H1 (cell line): ENCODE measurements at regions not wholly inside any gene's neighbourhood (a gene's known extent, or its start where the extent isn't known, plus 50 kb on each side); places are given as distances from the start of the nearest gene placed in this dataset.

Source experiments
- CTCF ChIA-PET: fragments of 300-600 bp; sonication (Branson Sonifier 250); formaldehyde crosslinking; loops from one replicate; lab custom pipeline; 2021; ENCODE audit not compliant: partially characterized antibody; lab: Charles Lee
- POLR2A ChIA-PET: fragments of 300-600 bp; sonication (Branson Sonifier 250); formaldehyde crosslinking; loops from one replicate; lab custom pipeline; 2021; ENCODE audit warnings: inconsistent platforms; ENCODE audit not compliant: partially characterized antibody; lab: Charles Lee
- DNase-seq, 2 experiments: peaks; one replicate each; pipeline versions ENCODE4 v3.0.0 to v3.0.0-alpha.2; 2010 to 2022; ENCODE audit warnings: low spot score in 2 of 2, low read depth in 1 of 2, mixed read lengths in 1 of 2
- FAIRE-seq: peaks from 2 replicates; lab custom pipeline; 2011; peaks lifted over from hg19 to GRCh38; lab: Jason Lieb, UNC
- H2AFZ ChIP-seq: 2 replicates; pipeline ENCODE4 v1.8.1; 2012; ENCODE audit warnings: low read length, inconsistent platforms
- H2AK5ac ChIP-seq: 2 replicates; pipeline ENCODE4 v1.6.1; 2013; ENCODE audit warnings: low read depth, low read length
- H2BK120ac ChIP-seq: replicated peaks from 2 replicates; pipeline ENCODE3; 2013; ENCODE audit warnings: low read depth, low read length, inconsistent platforms
- H2BK12ac ChIP-seq: 2 replicates; pipeline ENCODE4 v1.6.1; 2013; ENCODE audit warnings: low read depth, low read length
- H2BK15ac ChIP-seq: 2 replicates; pipeline ENCODE4 v1.6.1; 2013; ENCODE audit warnings: low read length
- H2BK20ac ChIP-seq: 2 replicates; pipeline ENCODE4 v1.6.1; 2013; ENCODE audit warnings: low read length
- H2BK5ac ChIP-seq: 2 replicates; pipeline ENCODE4 v1.6.1; 2013; ENCODE audit warnings: low read depth, low read length
- H3K14ac ChIP-seq: 2 replicates; pipeline ENCODE4 v1.6.1; 2013; ENCODE audit warnings: inconsistent platforms; ENCODE audit not compliant: insufficient read length
- H3K18ac ChIP-seq: 2 replicates; pipeline ENCODE4 v1.6.1; 2013; ENCODE audit warnings: low read length; ENCODE audit errors: extremely low read depth
- H3K23ac ChIP-seq: 2 replicates; pipeline ENCODE4 v1.6.1; 2013; ENCODE audit warnings: inconsistent platforms; ENCODE audit not compliant: insufficient read length
- H3K23me2 ChIP-seq: 2 replicates; pipeline ENCODE4 v1.6.1; 2013; ENCODE audit warnings: low read depth, low read length
- H3K27ac ChIP-seq: 2 replicates; pipeline ENCODE4 v1.6.1; 2011; ENCODE audit warnings: low read depth, low read length, inconsistent platforms
- H3K27me3 ChIP-seq, 4 experiments: replicated peaks in 1 of 4; 1 replicate in 1 of 4; 2 replicates in 3 of 4; pipeline versions ENCODE4 v1.6.1 to v1.8.1; 2011 to 2013; ENCODE audit warnings: low read length in 3 of 4, mild to moderate bottlenecking in 3 of 4, inconsistent platforms in 2 of 4, mixed read lengths in 2 of 4, moderate library complexity in 1 of 4; ENCODE audit not compliant: control insufficient read depth in 3 of 4, insufficient read depth in 3 of 4; ENCODE audit errors: extremely low read depth in 1 of 4
- H3K36me3 ChIP-seq, 4 experiments: 2 replicates each; pipeline versions ENCODE4 v1.6.1 to v1.8.1; 2011 to 2013; ENCODE audit warnings: mild to moderate bottlenecking in 4 of 4, low read length in 3 of 4, moderate library complexity in 2 of 4, control low read depth in 1 of 4, inconsistent platforms in 1 of 4; ENCODE audit not compliant: insufficient read depth in 4 of 4, control insufficient read depth in 2 of 4
- H3K4ac ChIP-seq: replicated peaks from 2 replicates; pipeline ENCODE3; 2013; ENCODE audit warnings: low read length, low read depth, mixed read lengths, inconsistent platforms; ENCODE audit not compliant: insufficient read length
- H3K4me1 ChIP-seq, 4 experiments: replicated peaks in 1 of 4; 1 replicate in 1 of 4; 2 replicates in 3 of 4; pipeline versions ENCODE4 v1.6.1 to v1.8.1; 2011 to 2013; ENCODE audit warnings: low read length in 3 of 4, inconsistent platforms in 2 of 4, mixed read lengths in 1 of 4; ENCODE audit not compliant: insufficient read depth in 4 of 4, control insufficient read depth in 3 of 4
- H3K4me2 ChIP-seq, 2 experiments: 2 replicates each; pipeline versions ENCODE4 v1.6.1 to v1.8.1; 2011 to 2013; ENCODE audit warnings: low read depth in 2 of 2, low read length in 2 of 2, control low read depth in 1 of 2, inconsistent platforms in 1 of 2, mild to moderate bottlenecking in 1 of 2; ENCODE audit not compliant: insufficient read depth in 1 of 2
- H3K4me3 ChIP-seq, 4 experiments: fragments of 200-600, 300-600 bp in 1 of 4; sonication (generic), shearing (Covaris generic), sonication (Bioruptor Twin) in 1 of 4; 2 replicates each; pipeline versions ENCODE4 v1.5.1 to v1.8.1; 2011 to 2016; ENCODE audit warnings: low read length in 4 of 4, low read depth in 3 of 4, control low read depth in 2 of 4, inconsistent platforms in 2 of 4, mild to moderate bottlenecking in 2 of 4, mixed read lengths in 1 of 4, moderate library complexity in 1 of 4; ENCODE audit not compliant: insufficient read depth in 2 of 4; ENCODE audit errors: extremely low read depth in 1 of 4
- H3K56ac ChIP-seq: replicated peaks from 2 replicates; pipeline ENCODE3; 2013; ENCODE audit warnings: low read depth, mild to moderate bottlenecking, mixed read lengths, low read length, inconsistent platforms; ENCODE audit not compliant: insufficient read length
- H3K79me1 ChIP-seq: 2 replicates; pipeline ENCODE4 v1.6.1; 2013; ENCODE audit warnings: low read depth, low read length, control low read depth
- H3K79me2 ChIP-seq, 2 experiments: 2 replicates each; pipeline versions ENCODE4 v1.6.1 to v1.8.1; 2012 to 2013; ENCODE audit warnings: low read length in 2 of 2, mild to moderate bottlenecking in 2 of 2, inconsistent platforms in 1 of 2; ENCODE audit not compliant: insufficient read depth in 2 of 2, control insufficient read depth in 1 of 2
- H3K9ac ChIP-seq, 4 experiments: replicated peaks in 1 of 4; 1 replicate in 1 of 4; 2 replicates in 3 of 4; pipeline versions ENCODE4 v1.6.1 to v1.8.1; 2011 to 2013; ENCODE audit warnings: low read depth in 3 of 4, low read length in 3 of 4, control low read depth in 2 of 4, mild to moderate bottlenecking in 2 of 4, moderate library complexity in 2 of 4, inconsistent platforms in 1 of 4; ENCODE audit errors: extremely low read depth in 1 of 4
- H3K9me3 ChIP-seq, 2 experiments: 2 replicates each; pipeline versions ENCODE4 v1.6.1 to v1.8.1; 2012 to 2013; ENCODE audit warnings: mild to moderate bottlenecking in 2 of 2, moderate library complexity in 2 of 2, control low read depth in 1 of 2, inconsistent platforms in 1 of 2, low read depth in 1 of 2, low read length in 1 of 2, mixed read lengths in 1 of 2; ENCODE audit not compliant: insufficient read depth in 2 of 2
- H4K20me1 ChIP-seq, 2 experiments: replicated peaks in 1 of 2; 2 replicates each; pipeline versions ENCODE3 to v1.8.1; 2011 to 2013; ENCODE audit warnings: inconsistent platforms in 2 of 2, low read length in 2 of 2, mild to moderate bottlenecking in 1 of 2; ENCODE audit not compliant: insufficient read depth in 2 of 2, control insufficient read depth in 1 of 2
- H4K5ac ChIP-seq: 2 replicates; pipeline ENCODE4 v1.6.1; 2013; ENCODE audit warnings: low read length, low read depth, mixed read lengths, inconsistent platforms; ENCODE audit not compliant: insufficient read length
- H4K8ac ChIP-seq: 2 replicates; pipeline ENCODE4 v1.8.0; 2013; ENCODE audit warnings: mild to moderate bottlenecking, moderate library complexity, low read length, inconsistent platforms; ENCODE audit not compliant: insufficient read depth; ENCODE audit errors: extremely low read depth
- H4K91ac ChIP-seq: replicated peaks from 2 replicates; pipeline ENCODE3; 2013; ENCODE audit warnings: low read length, mixed read lengths, inconsistent platforms; ENCODE audit not compliant: insufficient read length
- BRCA1 ChIP-seq: IDR thresholded peaks from 2 replicates; pipeline ENCODE4 v1.6.1; 2012; ENCODE audit warnings: low read depth, low read length, improper control_type of control experiment
- CBX8 ChIP-seq: fragments of 300-800, 300-1000 bp; sonication (generic); IDR thresholded peaks from 2 replicates; pipeline ENCODE4 v1.7.1; 2016; ENCODE audit warnings: low read depth, low read length, borderline replicate concordance
- JUN ChIP-seq: IDR thresholded peaks from 2 replicates; pipeline ENCODE4 v1.6.1; 2011; ENCODE audit warnings: low read depth, mild to moderate bottlenecking, improper control_type of control experiment, low read length
- POLR2AphosphoS5 ChIP-seq: IDR thresholded peaks from 2 replicates; pipeline ENCODE4 v1.6.1; 2011; ENCODE audit warnings: low read depth, low read length
- RAD21 ChIP-seq, 2 experiments: IDR thresholded peaks in 1 of 2; conservative IDR thresholded peaks in 1 of 2; 2 replicates each; pipeline ENCODE4 v1.6.1; 2011; ENCODE audit warnings: low read depth in 2 of 2, low read length in 2 of 2, improper control_type of control experiment in 1 of 2, inconsistent platforms in 1 of 2, mild to moderate bottlenecking in 1 of 2, moderate library complexity in 1 of 2
- SP1 ChIP-seq: IDR thresholded peaks from 2 replicates; pipeline ENCODE4 v1.6.1; 2011; ENCODE audit warnings: low read depth, low read length
- TBP ChIP-seq: IDR thresholded peaks from 2 replicates; pipeline ENCODE4 v1.6.1; 2011; ENCODE audit warnings: low read depth, low read length, improper control_type of control experiment
- WGBS, 2 experiments: shearing (Covaris generic) in 1 of 2; methylation state at CpG; one replicate each; pipeline versions ENCODE4 v1.1.6 to v1.1.7; 2013 to 2015; ENCODE audit warnings: low lambda C conversion rate in 2 of 2, mixed read lengths in 2 of 2, inconsistent platforms in 1 of 2, low coverage in 1 of 2, missing lambda C conversion rate in 1 of 2; ENCODE audit not compliant: insufficient replicate concordance in 2 of 2, insufficient coverage in 1 of 2, insufficient read length in 1 of 2; ENCODE audit errors: extremely low coverage in 1 of 2, missing lambda C conversion rate in 1 of 2; 5-methylcytosine and 5-hydroxymethylcytosine counted together
- TF ChIP-seq, protein P1 (sequence below): IDR thresholded peaks from 2 replicates; pipeline ENCODE4 v1.6.1; 2012; ENCODE audit warnings: inconsistent platforms

DNA sequence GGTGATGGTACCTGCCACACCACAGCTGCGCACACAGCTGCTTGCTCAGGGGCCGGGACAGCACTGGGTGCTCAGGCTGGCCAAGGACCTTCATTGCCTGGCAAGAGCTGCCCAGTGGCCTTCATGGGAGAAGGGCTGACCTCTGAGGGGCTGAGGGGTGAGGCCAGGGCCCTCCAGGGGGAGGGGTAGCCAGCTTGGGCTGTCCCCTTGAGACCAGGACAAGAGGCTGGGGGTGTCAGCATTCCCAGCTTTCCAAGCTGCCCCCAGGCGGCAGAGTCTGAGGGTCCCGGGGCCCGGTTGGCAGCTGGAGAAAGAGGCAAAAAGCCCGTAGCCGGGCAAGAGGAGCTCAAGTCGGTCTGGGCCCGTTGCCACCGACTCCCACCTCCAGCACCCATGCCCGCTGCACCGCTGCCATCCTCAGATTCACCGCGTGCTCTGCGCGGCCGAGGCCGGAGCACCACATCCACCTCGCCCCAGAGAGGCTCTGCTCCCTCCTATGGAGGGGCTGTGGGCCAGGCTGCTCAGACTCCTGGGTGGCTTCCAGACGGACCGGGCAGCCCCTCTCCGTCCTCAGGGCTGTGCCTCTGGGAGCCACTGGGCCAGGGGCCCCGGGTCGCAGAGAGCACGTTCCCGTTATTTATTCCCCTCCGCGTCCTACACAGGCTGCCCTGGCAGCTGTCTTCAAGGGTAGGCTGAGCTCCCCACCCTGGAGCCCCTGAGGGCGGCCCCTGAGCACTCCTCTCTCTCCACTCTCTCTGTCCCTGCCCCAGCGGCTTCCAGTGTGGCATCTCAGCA lies 51.5 kb downstream of the PLXNA1 start:
- H3K4me1 ChIP-seq = no peaks in the 10 kb centered on the region
- no peak overlapping the region for H3K4me2 ChIP-seq
- no peak overlapping the region for H2BK20ac ChIP-seq
- no peak overlapping the region for H4K8ac ChIP-seq
- no peak overlapping the region for H3K27ac ChIP-seq
- H3K4me3 ChIP-seq = no peak overlapping the region
- no peak overlapping the region for H3K18ac ChIP-seq
- H3K79me2 ChIP-seq = no peaks in the 10 kb centered on the region
- H3K36me3 ChIP-seq = peaks cover 6 to 24% (median 18%) of the 10 kb centered on the region in 4 experiments
- H3K79me1 ChIP-seq = no peaks in the 10 kb centered on the region
- 93% methylated on average over 27 of the region's 30 CpGs; no CpG with 5 or more reads in 1 of the 2 experiments for WGBS, 2 experiments
- H4K91ac ChIP-seq = no peak overlapping the region
- H4K5ac ChIP-seq = no peak overlapping the region
- DNase-seq (no peak), FAIRE-seq (no peak)
- H3K9me3 ChIP-seq = no peaks in the 10 kb centered on the region
- no peak overlapping the region for H2BK5ac ChIP-seq
- POLR2A ChIA-PET = interaction anchor here (1.1 to 2.4 kb wide), 3 partner anchors 10 to 39 kb away, joined by 3 to 5 read pairs (median 4); no protein-coding TSS in a partner anchor
- no peak overlapping the region for H3K56ac ChIP-seq
- no peak overlapping the region for H3K9ac ChIP-seq
- H2BK12ac ChIP-seq = no peak overlapping the region
- H3K4ac ChIP-seq = no peak overlapping the region
- no peak overlapping the region for H2BK15ac ChIP-seq
- no peaks in the 10 kb centered on the region for H3K27me3 ChIP-seq
- H3K23me2 ChIP-seq = no peaks in the 10 kb centered on the region
- H2BK120ac ChIP-seq = no peak overlapping the region
- CTCF ChIA-PET = interaction anchor here (1.1 to 1.6 kb wide), 3 partner anchors 9 to 43 kb away, joined by 3 to 4 read pairs (median 3); no protein-coding TSS in a partner anchor
- no peak overlapping the region for H2AK5ac ChIP-seq
- no peak overlapping the region for H2AFZ ChIP-seq
- peaks cover 0 to 15% of the 10 kb centered on the region in 2 experiments for H4K20me1 ChIP-seq
- H3K23ac ChIP-seq = no peak overlapping the region
- no peak overlapping the region for H3K14ac ChIP-seq
- no peak for TF ChIP-seq JUN
- no peak for TF ChIP-seq SP1
- no peak for TF ChIP-seq POLR2AphosphoS5
- TF ChIP-seq, protein P1, sequence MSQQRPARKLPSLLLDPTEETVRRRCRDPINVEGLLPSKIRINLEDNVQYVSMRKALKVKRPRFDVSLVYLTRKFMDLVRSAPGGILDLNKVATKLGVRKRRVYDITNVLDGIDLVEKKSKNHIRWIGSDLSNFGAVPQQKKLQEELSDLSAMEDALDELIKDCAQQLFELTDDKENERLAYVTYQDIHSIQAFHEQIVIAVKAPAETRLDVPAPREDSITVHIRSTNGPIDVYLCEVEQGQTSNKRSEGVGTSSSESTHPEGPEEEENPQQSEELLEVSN = no peak
- TF ChIP-seq BRCA1 = no peak
- no peak for TF ChIP-seq CBX8
- TF ChIP-seq RAD21 (IDR thresholded peaks at IDR 0.05 in 1 of 2, conservative IDR thresholded peaks at IDR 0.05 in 1 of 2; ENCODE audit: low read depth in 2 of 2, low read length in 2 of 2) = no peak
- TF ChIP-seq TBP = no peak
